Retinal pigment epithelial cell (primary cell): ENCODE measurements at regions not wholly inside any gene's neighbourhood (a gene's known extent, or its start where the extent isn't known, plus 50 kb on each side); places are given as distances from the start of the nearest gene placed in this dataset.
"Not testable (repeated sequence)": the region's sequence is repeated elsewhere in the genome, so short reads cannot be mapped to it uniquely, and the experiment has no call there.

Experiments
- DNase-seq: peaks from one replicate; pipeline ENCODE4 v3.0.0-alpha.2; 2010; ENCODE audit warnings: low read depth
- H3K4me3 ChIP-seq: 2 replicates; pipeline ENCODE4 v1.5.1; 2011; ENCODE audit warnings: mild to moderate bottlenecking, low read length, control low read depth, moderate library complexity
- CTCF ChIP-seq: conservative IDR thresholded peaks from 2 replicates; pipeline ENCODE4 v1.5.1; 2011; ENCODE audit warnings: low read depth, low read length, control low read depth, inconsistent platforms

DNA sequence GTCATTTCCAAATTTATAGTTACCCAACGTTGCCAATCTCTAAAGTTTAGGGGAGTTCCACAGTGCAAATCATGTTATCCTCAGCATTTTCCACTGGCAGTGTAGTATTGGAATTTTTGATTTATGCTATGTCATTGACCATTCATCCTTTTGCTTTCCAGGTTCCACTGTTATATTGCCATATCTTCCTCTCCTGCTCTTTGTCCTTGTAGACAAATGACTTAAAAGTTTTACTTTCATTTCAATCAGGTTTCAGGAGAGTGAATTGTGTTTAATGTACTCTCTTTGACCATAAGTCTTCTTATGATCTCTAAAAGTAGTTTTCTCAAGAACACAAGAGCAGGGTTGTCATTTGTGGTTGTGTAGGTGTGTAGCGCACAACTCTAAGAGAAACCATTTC is 274.6 kb downstream of the COG6 start:
- H3K4me3 ChIP-seq: no peak overlapping the region
- TF ChIP-seq CTCF: no peak
- DNase-seq: no peak

- no peak overlapping the region for H3K4me3 ChIP-seq
- DNase-seq: no peak
- no peak for TF ChIP-seq CTCF
These were observed 275.3 kb downstream of the COG6 start for GRCh38 chr13:39930544-39931444.

GRCh38 chr13:39931505-39931904 is 276.0 kb downstream of the COG6 start:
- no peak overlapping the region for H3K4me3 ChIP-seq
- no peak for TF ChIP-seq CTCF
- DNase-seq: no peak

DNA sequence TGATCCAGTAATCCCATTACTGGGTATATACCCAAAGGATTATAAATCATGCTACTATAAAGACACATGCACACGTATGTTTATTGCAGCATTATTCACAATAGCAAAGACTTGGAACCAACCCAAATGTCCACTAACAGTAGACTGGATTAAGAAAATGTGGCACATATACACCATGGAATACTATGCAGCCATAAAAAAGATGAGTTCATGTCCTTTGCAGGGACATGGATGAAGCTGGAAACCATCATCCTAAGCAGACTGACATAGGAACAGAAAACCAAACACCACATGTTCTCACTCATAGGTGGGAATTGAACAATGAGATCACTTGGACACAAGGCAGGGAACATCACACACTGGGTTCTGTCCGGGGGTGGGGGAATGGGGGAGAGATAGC is 277.1 kb downstream of the COG6 start:
- H3K4me3 ChIP-seq, DNase-seq: not testable (repeated sequence)

DNA sequence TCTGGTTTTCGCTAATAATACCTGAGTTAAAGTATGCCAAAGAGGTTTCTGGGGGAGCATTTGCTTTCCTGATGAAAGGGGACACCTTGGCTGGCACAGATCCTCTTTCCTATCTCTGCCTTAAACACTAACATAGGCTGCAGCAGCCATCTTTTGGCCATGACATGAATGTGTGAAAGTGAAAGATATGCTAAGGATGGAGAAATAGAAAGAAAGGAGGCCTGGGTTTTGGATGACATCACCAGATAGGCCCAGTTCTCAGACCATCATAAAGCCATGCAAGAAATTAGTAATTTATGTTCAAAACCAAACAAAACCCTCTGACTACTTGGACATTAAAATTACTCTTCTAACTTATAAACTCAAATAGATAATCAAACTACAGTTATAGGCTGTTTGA is 279.7 kb downstream of the COG6 start:
- DNase-seq: no peak
- H3K4me3 ChIP-seq: no peak overlapping the region
- TF ChIP-seq CTCF: no peak

DNA sequence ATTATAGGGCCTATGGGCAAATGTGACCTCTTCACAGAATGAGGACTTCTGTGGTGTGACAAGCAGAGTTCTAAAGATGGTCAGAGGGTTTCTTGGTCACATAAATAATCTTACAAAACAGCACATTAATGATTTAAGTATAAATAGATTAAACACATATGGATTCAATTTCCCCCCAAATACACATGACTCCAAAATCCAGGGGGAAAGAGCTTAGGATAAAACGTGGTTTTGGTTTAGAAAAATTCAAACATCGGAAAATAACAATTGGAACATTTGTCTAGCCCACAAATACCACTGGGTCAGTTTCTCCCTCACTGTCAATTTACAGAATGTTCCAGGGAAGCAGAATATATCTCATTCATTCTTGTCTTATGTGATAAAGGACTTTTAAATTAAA is 283.1 kb downstream of the COG6 start:
- TF ChIP-seq CTCF: no peak
- no peak for DNase-seq
- no peak overlapping the region for H3K4me3 ChIP-seq

- DNase-seq: no peak
- H3K4me3 ChIP-seq: no peak overlapping the region
- no peak for TF ChIP-seq CTCF
These were observed 285.8 kb downstream of the COG6 start for GRCh38 chr13:39941236-39941635.
